Liver (tissue), 8 donors: ENCODE measurements at regions not wholly inside any gene's neighbourhood (a gene's known extent, or its start where the extent isn't known, plus 50 kb on each side); places are given as distances from the start of the nearest gene placed in this dataset.

Experiments used
- DNase-seq: peaks from one replicate; pipeline ENCODE4 v3.0.0-alpha.2; 2017; ENCODE audit warnings: low spot score
- H3K27ac ChIP-seq, 2 donors: one replicate each; pipeline ENCODE4 v1.7.0; 2013; ENCODE audit warnings: inconsistent platforms in 2 of 2, low read length in 2 of 2, control low read depth in 1 of 2, low read depth in 1 of 2, mild to moderate bottlenecking in 1 of 2
- H3K27me3 ChIP-seq, 4 donors: one replicate each; pipeline versions ENCODE4 v1.6.1 to v1.7.0; 2013; ENCODE audit warnings: low read length in 3 of 4, inconsistent platforms in 1 of 4, mild to moderate bottlenecking in 1 of 4, moderate library complexity in 1 of 4; ENCODE audit not compliant: control insufficient read depth in 4 of 4, insufficient read depth in 4 of 4
- H3K36me3 ChIP-seq, 4 donors: one replicate each; pipeline versions ENCODE4 v1.6.1 to v1.7.0; 2013; ENCODE audit warnings: low read length in 3 of 4, mild to moderate bottlenecking in 3 of 4, low read depth in 1 of 4, moderate library complexity in 1 of 4; ENCODE audit not compliant: control insufficient read depth in 4 of 4, insufficient read depth in 3 of 4
- H3K4me1 ChIP-seq, 4 donors: one replicate each; pipeline versions ENCODE4 v1.6.1 to v1.7.0; 2013; ENCODE audit warnings: low read length in 3 of 4, mild to moderate bottlenecking in 3 of 4, moderate library complexity in 1 of 4; ENCODE audit not compliant: control insufficient read depth in 4 of 4, insufficient read depth in 4 of 4
- H3K4me3 ChIP-seq, 3 donors: one replicate each; pipeline versions ENCODE4 v1.6.1 to v1.7.0; 2013; ENCODE audit warnings: low read length in 3 of 3, control low read depth in 1 of 3, low read depth in 1 of 3, mild to moderate bottlenecking in 1 of 3
- H3K9ac ChIP-seq, 2 donors: one replicate each; pipeline ENCODE4 v1.7.0; 2013; ENCODE audit warnings: low read length in 2 of 2, mild to moderate bottlenecking in 2 of 2, moderate library complexity in 2 of 2, control low read depth in 1 of 2, low read depth in 1 of 2
- H3K9me3 ChIP-seq, 4 donors: one replicate each; pipeline versions ENCODE4 v1.6.1 to v1.7.0; 2013; ENCODE audit warnings: low read length in 3 of 4; ENCODE audit not compliant: control insufficient read depth in 4 of 4
- EGR1 ChIP-seq, 2 donors: IDR thresholded peaks; 2 replicates each; pipeline ENCODE4 v1.6.1; 2016 to 2018; ENCODE audit warnings: antibody characterized with exemption in 2 of 2, low read depth in 2 of 2
- FOXA1 ChIP-seq: IDR thresholded peaks from 2 replicates; pipeline ENCODE4 v1.6.1; 2016; ENCODE audit warnings: antibody characterized with exemption
- FOXA2 ChIP-seq: IDR thresholded peaks from 2 replicates; pipeline ENCODE4 v1.6.1; 2016; ENCODE audit warnings: antibody characterized with exemption
- GABPA ChIP-seq, 2 donors: IDR thresholded peaks in 1 of 2; conservative IDR thresholded peaks in 1 of 2; 2 replicates each; pipeline ENCODE4 v1.6.1; 2016; ENCODE audit warnings: antibody characterized with exemption in 2 of 2, mild to moderate bottlenecking in 1 of 2, moderate library complexity in 1 of 2
- HNF4A ChIP-seq, 2 donors: conservative IDR thresholded peaks; 2 replicates each; pipeline ENCODE4 v1.6.1; 2016; ENCODE audit warnings: antibody characterized with exemption in 2 of 2, mild to moderate bottlenecking in 2 of 2
- HNF4G ChIP-seq: IDR thresholded peaks from 2 replicates; pipeline ENCODE4 v1.6.1; 2016; ENCODE audit warnings: antibody characterized with exemption
- JUND ChIP-seq, 2 donors: IDR thresholded peaks; 2 replicates each; pipeline ENCODE4 v1.6.1; 2016; ENCODE audit warnings: antibody characterized with exemption in 2 of 2
- NR2F2 ChIP-seq: IDR thresholded peaks from 2 replicates; pipeline ENCODE4 v1.6.1; 2016; ENCODE audit warnings: antibody characterized with exemption
- RAD21 ChIP-seq, 2 donors: IDR thresholded peaks; 2 replicates each; pipeline ENCODE4 v1.6.1; 2016; ENCODE audit warnings: antibody characterized with exemption in 2 of 2, mild to moderate bottlenecking in 2 of 2
- RXRA ChIP-seq, 2 donors: IDR thresholded peaks; 2 replicates each; pipeline ENCODE4 v1.6.1; 2017 to 2018; ENCODE audit warnings: antibody characterized with exemption in 2 of 2, mild to moderate bottlenecking in 1 of 2
- SP1 ChIP-seq: IDR thresholded peaks from 2 replicates; pipeline ENCODE4 v1.6.1; 2018; ENCODE audit warnings: antibody characterized with exemption, mild to moderate bottlenecking
- TAF1 ChIP-seq: conservative IDR thresholded peaks from 2 replicates; pipeline ENCODE4 v1.6.1; 2016; ENCODE audit warnings: antibody characterized with exemption, mild to moderate bottlenecking
- YY1 ChIP-seq: IDR thresholded peaks from 2 replicates; pipeline ENCODE4 v1.6.1; 2016; ENCODE audit warnings: antibody characterized with exemption, mild to moderate bottlenecking
- WGBS: extraction: QIAGEN DNeasy Blood & Tissue Kit; methylation state at CpG from one replicate; pipeline ENCODE4 v1.1.7; 2013; 5-methylcytosine and 5-hydroxymethylcytosine counted together
- TF ChIP-seq, protein P1 (sequence below): IDR thresholded peaks from 2 replicates; pipeline ENCODE4 v1.6.1; 2016; ENCODE audit warnings: antibody characterized with exemption, mild to moderate bottlenecking
- TF ChIP-seq, protein P2 (sequence below): IDR thresholded peaks from 2 replicates; pipeline ENCODE4 v1.6.1; 2016; ENCODE audit warnings: antibody characterized with exemption
- TF ChIP-seq, protein P3 (sequence below): fragments of 150-350 bp; IDR thresholded peaks from 2 replicates; pipeline ENCODE4 v1.5.1; 2017; ENCODE audit warnings: improper control_type of control experiment, low read depth, low read length; ENCODE audit not compliant: missing input control
- TF ChIP-seq, protein P4 (sequence below): IDR thresholded peaks from 2 replicates; pipeline ENCODE4 v1.6.1; 2016; ENCODE audit warnings: antibody characterized with exemption
- TF ChIP-seq, protein P5 (sequence below): IDR thresholded peaks from 2 replicates; pipeline ENCODE4 v1.6.1; 2016; ENCODE audit warnings: antibody characterized with exemption
- donor health status: healthy.
- donor health status: healthy.
- donor health status: healthy.
- donor health status: healthy.
- donor health status: healthy.

DNA sequence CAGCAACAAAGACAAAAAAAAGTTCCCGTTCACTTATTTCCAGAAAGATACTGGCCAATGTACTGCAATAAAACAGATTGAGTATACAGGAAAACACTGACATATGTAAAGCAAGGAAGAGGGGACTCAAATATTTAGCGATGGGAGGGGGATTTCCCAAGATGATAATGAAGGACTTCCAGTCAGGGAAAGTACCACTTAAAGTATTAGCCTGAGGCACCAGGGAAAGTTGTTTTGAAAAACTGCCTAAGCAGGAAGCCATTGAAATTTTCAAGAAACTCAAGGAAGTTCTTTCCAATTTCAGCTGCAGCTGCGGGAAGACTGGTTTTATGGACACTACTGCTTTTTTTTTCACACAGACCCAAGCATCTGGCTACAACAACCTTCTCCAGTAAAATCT, 1007.4 kb upstream of the NOVA1 start:
- Histone ChIP-seq H3K9me3 (no peaks in the 10 kb centered on the region), H3K4me1 (no peaks in the 10 kb centered on the region), H3K27me3 (no peaks in the 10 kb centered on the region), H3K27ac (no peak overlapping the region), H3K9ac (no peak overlapping the region), H3K4me3 (no peak overlapping the region), H3K36me3 (no peaks in the 10 kb centered on the region)
- DNase-seq: no peak
- TF ChIP-seq HNF4A (conservative IDR thresholded peaks at IDR 0.05) (no peak), NR2F2 (no peak), YY1 (no peak), FOXA1 (no peak), FOXA2 (no peak), RXRA (IDR thresholded peaks at IDR 0.05) (no peak), GABPA (IDR thresholded peaks at IDR 0.05 in 1 of 2, conservative IDR thresholded peaks at IDR 0.05 in 1 of 2) (no peak), JUND (IDR thresholded peaks at IDR 0.05) (no peak), EGR1 (IDR thresholded peaks at IDR 0.05; ENCODE audit: low read depth in 2 of 2) (no peak), TAF1 (no peak), SP1 (no peak), HNF4G (no peak), RAD21 (IDR thresholded peaks at IDR 0.05) (no peak)
- TF ChIP-seq, protein P1, sequence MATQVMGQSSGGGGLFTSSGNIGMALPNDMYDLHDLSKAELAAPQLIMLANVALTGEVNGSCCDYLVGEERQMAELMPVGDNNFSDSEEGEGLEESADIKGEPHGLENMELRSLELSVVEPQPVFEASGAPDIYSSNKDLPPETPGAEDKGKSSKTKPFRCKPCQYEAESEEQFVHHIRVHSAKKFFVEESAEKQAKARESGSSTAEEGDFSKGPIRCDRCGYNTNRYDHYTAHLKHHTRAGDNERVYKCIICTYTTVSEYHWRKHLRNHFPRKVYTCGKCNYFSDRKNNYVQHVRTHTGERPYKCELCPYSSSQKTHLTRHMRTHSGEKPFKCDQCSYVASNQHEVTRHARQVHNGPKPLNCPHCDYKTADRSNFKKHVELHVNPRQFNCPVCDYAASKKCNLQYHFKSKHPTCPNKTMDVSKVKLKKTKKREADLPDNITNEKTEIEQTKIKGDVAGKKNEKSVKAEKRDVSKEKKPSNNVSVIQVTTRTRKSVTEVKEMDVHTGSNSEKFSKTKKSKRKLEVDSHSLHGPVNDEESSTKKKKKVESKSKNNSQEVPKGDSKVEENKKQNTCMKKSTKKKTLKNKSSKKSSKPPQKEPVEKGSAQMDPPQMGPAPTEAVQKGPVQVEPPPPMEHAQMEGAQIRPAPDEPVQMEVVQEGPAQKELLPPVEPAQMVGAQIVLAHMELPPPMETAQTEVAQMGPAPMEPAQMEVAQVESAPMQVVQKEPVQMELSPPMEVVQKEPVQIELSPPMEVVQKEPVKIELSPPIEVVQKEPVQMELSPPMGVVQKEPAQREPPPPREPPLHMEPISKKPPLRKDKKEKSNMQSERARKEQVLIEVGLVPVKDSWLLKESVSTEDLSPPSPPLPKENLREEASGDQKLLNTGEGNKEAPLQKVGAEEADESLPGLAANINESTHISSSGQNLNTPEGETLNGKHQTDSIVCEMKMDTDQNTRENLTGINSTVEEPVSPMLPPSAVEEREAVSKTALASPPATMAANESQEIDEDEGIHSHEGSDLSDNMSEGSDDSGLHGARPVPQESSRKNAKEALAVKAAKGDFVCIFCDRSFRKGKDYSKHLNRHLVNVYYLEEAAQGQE: no peak
- TF ChIP-seq, protein P2, sequence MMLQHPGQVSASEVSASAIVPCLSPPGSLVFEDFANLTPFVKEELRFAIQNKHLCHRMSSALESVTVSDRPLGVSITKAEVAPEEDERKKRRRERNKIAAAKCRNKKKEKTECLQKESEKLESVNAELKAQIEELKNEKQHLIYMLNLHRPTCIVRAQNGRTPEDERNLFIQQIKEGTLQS: no peak
- TF ChIP-seq, protein P3, sequence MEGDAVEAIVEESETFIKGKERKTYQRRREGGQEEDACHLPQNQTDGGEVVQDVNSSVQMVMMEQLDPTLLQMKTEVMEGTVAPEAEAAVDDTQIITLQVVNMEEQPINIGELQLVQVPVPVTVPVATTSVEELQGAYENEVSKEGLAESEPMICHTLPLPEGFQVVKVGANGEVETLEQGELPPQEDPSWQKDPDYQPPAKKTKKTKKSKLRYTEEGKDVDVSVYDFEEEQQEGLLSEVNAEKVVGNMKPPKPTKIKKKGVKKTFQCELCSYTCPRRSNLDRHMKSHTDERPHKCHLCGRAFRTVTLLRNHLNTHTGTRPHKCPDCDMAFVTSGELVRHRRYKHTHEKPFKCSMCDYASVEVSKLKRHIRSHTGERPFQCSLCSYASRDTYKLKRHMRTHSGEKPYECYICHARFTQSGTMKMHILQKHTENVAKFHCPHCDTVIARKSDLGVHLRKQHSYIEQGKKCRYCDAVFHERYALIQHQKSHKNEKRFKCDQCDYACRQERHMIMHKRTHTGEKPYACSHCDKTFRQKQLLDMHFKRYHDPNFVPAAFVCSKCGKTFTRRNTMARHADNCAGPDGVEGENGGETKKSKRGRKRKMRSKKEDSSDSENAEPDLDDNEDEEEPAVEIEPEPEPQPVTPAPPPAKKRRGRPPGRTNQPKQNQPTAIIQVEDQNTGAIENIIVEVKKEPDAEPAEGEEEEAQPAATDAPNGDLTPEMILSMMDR: no peak
- TF ChIP-seq, protein P4, sequence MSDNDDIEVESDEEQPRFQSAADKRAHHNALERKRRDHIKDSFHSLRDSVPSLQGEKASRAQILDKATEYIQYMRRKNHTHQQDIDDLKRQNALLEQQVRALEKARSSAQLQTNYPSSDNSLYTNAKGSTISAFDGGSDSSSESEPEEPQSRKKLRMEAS: no peak
- TF ChIP-seq, protein P5, sequence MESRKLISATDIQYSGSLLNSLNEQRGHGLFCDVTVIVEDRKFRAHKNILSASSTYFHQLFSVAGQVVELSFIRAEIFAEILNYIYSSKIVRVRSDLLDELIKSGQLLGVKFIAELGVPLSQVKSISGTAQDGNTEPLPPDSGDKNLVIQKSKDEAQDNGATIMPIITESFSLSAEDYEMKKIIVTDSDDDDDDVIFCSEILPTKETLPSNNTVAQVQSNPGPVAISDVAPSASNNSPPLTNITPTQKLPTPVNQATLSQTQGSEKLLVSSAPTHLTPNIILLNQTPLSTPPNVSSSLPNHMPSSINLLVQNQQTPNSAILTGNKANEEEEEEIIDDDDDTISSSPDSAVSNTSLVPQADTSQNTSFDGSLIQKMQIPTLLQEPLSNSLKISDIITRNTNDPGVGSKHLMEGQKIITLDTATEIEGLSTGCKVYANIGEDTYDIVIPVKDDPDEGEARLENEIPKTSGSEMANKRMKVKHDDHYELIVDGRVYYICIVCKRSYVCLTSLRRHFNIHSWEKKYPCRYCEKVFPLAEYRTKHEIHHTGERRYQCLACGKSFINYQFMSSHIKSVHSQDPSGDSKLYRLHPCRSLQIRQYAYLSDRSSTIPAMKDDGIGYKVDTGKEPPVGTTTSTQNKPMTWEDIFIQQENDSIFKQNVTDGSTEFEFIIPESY: no peak
- 52% methylated on average over 3 of the region's 3 CpGs for WGBS

DNA sequence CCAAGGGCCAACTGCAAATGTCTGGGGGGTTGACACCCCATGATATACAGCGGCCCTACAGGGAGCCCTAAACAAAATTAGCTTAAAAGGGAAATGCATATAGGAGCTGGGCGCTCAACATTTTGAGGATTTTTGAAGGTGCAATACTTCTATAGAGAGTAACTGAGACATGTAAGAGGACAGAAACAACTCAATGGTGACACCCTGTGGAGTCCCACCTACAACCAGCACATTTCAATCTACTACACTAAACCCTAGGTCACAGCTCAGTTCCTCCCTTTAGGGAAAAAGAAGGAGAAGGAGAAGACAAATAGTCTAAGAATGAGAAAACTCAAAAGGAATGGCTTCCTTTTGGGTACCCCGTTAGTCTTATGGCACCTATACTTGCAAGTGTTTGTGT, 1010.5 kb upstream of the NOVA1 start:
- no peaks in the 10 kb centered on the region for H3K9me3 ChIP-seq
- no peak overlapping the region for H3K27ac ChIP-seq
- H3K36me3 ChIP-seq: no peaks in the 10 kb centered on the region
- no peak overlapping the region for H3K4me3 ChIP-seq
- 71% methylated on average over 3 of the region's 3 CpGs for WGBS
- peaks cover 0 to 4% (median 0%) of the 10 kb centered on the region in 4 donors for H3K27me3 ChIP-seq
- no peak for DNase-seq
- H3K9ac ChIP-seq: no peak overlapping the region
- no peaks in the 10 kb centered on the region for H3K4me1 ChIP-seq
- no peak for TF ChIP-seq RXRA (IDR thresholded peaks at IDR 0.05)
- no peak for TF ChIP-seq NR2F2
- no peak for TF ChIP-seq SP1
- no peak for TF ChIP-seq EGR1 (IDR thresholded peaks at IDR 0.05; ENCODE audit: low read depth in 2 of 2)
- TF ChIP-seq, protein P1: no peak
- TF ChIP-seq, protein P4: no peak
- TF ChIP-seq, protein P3: no peak
